Naive B cell (primary cell): ENCODE measurements at regions not wholly inside any gene's neighbourhood (a gene's known extent, or its start where the extent isn't known, plus 50 kb on each side); places are given as distances from the start of the nearest gene placed in this dataset.
A peak's percentile ranks its signal among the peaks of the same experiment; 100 is the strongest.

Source experiments
- ATAC-seq, 2 donors: fragments of 150-1000 bp; cut with Tn5 transposase; 2 replicates each; pipeline ENCODE4 v1.10.0; 2021; ENCODE audit warnings: low read depth in 2 of 2, mild to moderate bottlenecking in 2 of 2, moderate library complexity in 2 of 2
- DNase-seq: peaks from one replicate; pipeline ENCODE4 v3.0.0; 2022
- H3K27ac Mint-ChIP-seq, 6 donors: one replicate each; pipeline ENCODE4 v1.8.0; 2020 to 2022; ENCODE audit warnings: mild to moderate bottlenecking in 6 of 6, mixed read lengths in 6 of 6, moderate library complexity in 5 of 6, inconsistent platforms in 2 of 6
- H3K27me3 Mint-ChIP-seq, 3 donors: one replicate each; pipeline ENCODE4 v1.8.0; 2021 to 2022; ENCODE audit warnings: mixed read lengths in 3 of 3, mild to moderate bottlenecking in 1 of 3
- H3K36me3 Mint-ChIP-seq, 2 donors: one replicate each; pipeline ENCODE4 v1.8.0; 2020 to 2022; ENCODE audit warnings: mixed read lengths in 2 of 2, inconsistent platforms in 1 of 2, mild to moderate bottlenecking in 1 of 2
- H3K4me1 Mint-ChIP-seq, 3 donors: one replicate each; pipeline ENCODE4 v1.8.0; 2020 to 2022; ENCODE audit warnings: mixed read lengths in 3 of 3, inconsistent platforms in 1 of 3, mild to moderate bottlenecking in 1 of 3, moderate library complexity in 1 of 3
- H3K4me3 Mint-ChIP-seq, 8 donors: one replicate each; pipeline ENCODE4 v1.8.0; 2020 to 2022; ENCODE audit warnings: mild to moderate bottlenecking in 8 of 8, mixed read lengths in 8 of 8, moderate library complexity in 8 of 8, inconsistent platforms in 2 of 8
- H3K9me3 Mint-ChIP-seq, 7 donors: one replicate each; pipeline ENCODE4 v1.8.0; 2020 to 2022; ENCODE audit warnings: mixed read lengths in 7 of 7, mild to moderate bottlenecking in 5 of 7, inconsistent platforms in 2 of 7, moderate library complexity in 1 of 7

DNA sequence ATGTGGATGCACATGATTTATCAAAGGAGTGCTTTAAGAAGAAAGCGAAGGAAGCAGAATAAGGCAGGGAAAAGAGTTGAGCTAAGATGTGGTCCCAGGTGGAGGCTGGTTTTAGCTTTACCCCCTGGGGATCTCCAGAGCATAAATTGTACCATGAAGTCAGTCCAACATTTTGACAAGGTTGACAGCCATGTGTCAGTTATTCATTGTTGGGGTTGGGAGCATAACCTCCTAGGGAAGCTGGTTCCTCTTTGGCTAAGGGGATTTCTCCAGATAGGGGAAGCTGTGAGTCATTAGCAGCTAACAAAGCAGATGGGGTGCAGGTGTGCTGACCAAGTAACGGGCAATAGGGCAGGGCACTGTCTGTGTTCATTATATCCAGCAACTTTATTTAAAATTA is 123.7 kb upstream of the IGSF10 start:
- Mint-ChIP-seq H3K4me1 (peaks cover 0 to 4% (median 0%) of the 10 kb centered on the region in 3 donors), H3K36me3 (peaks cover 0 to 4% of the 10 kb centered on the region in 2 donors), H3K9me3 (peaks cover 0 to 5% (median 0%) of the 10 kb centered on the region in 7 donors), H3K4me3 (no peak overlapping the region), H3K27me3 (no peaks in the 10 kb centered on the region), H3K27ac (no peak overlapping the region)
- no peak for DNase-seq
- ATAC-seq, result peak in 1 of 2 donors; percentile 45

DNA sequence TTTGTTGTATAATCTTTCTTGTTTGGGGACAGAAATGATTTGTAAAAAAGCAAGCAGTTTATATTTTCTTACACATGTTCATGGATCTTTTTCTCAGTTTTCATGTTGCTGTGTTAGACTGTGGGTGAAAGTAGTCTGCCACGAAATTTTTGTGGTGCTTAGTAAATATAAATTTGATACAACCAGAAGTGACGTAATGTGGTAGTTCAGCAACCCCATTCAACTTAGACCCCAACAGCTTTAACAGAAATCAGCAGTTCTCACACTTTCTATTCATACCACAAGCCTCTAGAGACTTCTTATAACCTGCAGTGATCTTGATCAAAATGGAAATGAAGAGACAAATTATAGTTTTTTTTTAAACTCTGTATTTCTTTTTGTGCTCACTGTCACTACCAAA is 120.2 kb upstream of the IGSF10 start:
- H3K4me1 Mint-ChIP-seq, result peaks cover 0 to 4% (median 0%) of the 10 kb centered on the region in 3 donors
- no peak overlapping the region for H3K27ac Mint-ChIP-seq
- no peak overlapping the region for H3K4me3 Mint-ChIP-seq
- H3K27me3 Mint-ChIP-seq, result no peaks in the 10 kb centered on the region
- no peak for ATAC-seq
- H3K9me3 Mint-ChIP-seq, result peaks cover 0 to 5% (median 0%) of the 10 kb centered on the region in 7 donors
- DNase-seq, result no peak
- no peaks in the 10 kb centered on the region for H3K36me3 Mint-ChIP-seq

DNA sequence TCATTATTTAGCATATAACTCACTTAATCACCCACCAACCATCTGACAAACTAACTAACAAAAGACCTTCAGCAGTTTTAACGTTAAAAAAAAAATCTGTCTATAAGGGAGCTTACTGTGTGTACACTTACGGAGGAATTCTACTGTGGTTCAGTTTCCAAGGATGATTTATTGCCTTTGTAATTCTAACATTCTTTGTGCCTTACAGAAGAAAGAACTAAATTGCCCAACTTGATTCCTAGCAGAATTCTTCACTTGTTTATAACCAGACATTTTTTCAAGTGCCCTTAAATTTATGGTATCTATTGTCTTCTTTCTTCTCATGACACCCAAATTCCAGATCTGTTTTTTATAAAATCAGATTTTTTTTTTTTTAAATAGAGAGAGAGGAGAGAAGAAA is 119.7 kb upstream of the IGSF10 start:
- Mint-ChIP-seq H3K9me3 (peaks cover 0 to 5% (median 0%) of the 10 kb centered on the region in 7 donors), H3K27ac (no peak overlapping the region), H3K36me3 (no peaks in the 10 kb centered on the region), H3K27me3 (no peaks in the 10 kb centered on the region), H3K4me1 (peaks cover 0 to 4% (median 0%) of the 10 kb centered on the region in 3 donors), H3K4me3 (no peak overlapping the region)
- ATAC-seq (no peak), DNase-seq (no peak)

DNA sequence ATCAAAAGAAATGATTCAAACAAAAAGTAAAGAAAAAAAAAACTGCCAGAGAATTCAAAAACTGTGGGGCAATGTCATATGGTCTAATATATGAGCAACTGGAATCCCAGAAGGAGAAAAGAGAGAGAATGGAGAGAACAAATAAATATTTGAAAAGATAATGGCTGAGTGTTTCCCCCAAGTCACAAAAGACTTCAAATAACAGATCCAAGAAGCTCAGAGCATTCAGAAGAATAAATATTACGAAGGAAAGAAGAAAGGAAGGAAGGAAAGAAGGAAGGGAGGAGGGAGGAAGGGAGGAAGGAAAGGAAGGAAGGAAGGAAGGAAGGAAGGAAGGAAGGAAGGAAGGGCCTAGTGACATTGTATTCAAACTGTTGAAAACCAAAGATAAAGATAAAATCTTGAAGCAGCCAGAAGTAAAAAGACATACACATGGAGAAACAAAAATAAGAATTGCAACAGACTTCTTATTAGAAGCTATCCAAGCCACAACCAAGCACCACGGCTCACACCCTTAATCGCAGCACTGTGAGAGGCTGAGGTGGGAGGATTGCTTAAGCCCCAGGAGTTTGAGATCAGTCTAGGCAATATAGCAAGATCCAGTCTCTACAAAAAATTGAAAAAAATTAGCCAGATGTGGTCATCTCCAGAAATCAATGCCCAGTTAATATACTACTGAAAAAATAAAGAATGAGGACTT is 118.9 kb upstream of the IGSF10 start:
- DNase-seq (no peak), ATAC-seq (no peak)
- H3K27ac Mint-ChIP-seq, result no peak overlapping the region
- H3K4me1 Mint-ChIP-seq, result peaks cover 0 to 4% (median 0%) of the 10 kb centered on the region in 3 donors
- H3K9me3 Mint-ChIP-seq, result peaks cover 0 to 5% (median 0%) of the 10 kb centered on the region in 7 donors
- no peak overlapping the region for H3K4me3 Mint-ChIP-seq
- no peaks in the 10 kb centered on the region for H3K36me3 Mint-ChIP-seq
- no peaks in the 10 kb centered on the region for H3K27me3 Mint-ChIP-seq

DNA sequence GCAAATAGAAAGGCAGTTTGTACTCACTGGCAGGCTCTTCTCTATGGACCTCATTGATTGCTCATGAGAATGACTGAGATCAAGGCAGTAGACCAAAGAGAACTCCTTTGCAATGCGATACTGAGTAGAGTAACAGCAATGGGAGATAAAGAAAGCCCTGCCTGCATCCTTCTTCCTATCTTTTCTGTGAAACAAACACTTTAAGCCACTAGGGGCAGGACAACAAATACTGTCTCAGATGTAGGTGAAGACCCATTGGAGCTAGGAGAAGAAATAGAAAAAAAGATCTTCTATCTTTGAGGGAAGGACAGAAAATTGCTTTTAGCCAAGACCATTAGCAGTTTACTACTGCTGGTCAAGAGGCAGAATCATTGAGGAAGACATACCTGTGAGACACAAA is 117.6 kb upstream of the IGSF10 start:
- Mint-ChIP-seq H3K4me1 (no peaks in the 10 kb centered on the region), H3K4me3 (no peak overlapping the region)

DNA sequence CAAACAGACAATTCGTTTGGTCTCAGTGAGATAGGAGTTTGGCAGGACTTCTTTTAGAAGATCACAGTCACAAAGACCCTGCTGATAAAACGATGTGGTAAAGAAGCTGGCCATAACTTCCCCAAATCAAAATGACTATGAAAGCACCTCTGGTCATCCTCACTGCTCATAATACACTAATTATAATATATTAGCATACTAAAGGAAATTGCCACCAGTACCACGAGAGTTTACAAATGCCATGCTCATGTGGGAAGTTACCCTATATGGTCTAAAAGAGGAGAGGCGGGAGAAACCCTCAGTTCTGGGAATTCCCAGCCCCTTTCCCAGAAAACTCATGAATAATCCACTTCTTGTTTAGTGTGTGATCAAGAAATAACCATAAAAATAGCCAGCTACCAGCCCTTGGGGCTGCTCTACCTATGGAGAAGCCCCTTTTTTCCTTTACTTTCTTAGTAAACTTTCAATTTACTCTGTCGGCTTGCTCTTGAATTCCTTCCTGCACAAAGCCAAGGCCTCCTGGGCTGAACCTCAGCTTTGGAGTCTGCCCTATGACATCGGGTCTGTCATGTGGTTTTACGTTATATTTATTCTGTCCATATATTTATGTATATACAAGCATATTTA is 115.8 kb upstream of the IGSF10 start:
- Mint-ChIP-seq H3K27me3 (no peaks in the 10 kb centered on the region), H3K4me1 (no peaks in the 10 kb centered on the region), H3K4me3 (no peak overlapping the region), H3K36me3 (no peaks in the 10 kb centered on the region), H3K27ac (no peak overlapping the region), H3K9me3 (peaks cover 0 to 5% (median 0%) of the 10 kb centered on the region in 7 donors)
- ATAC-seq, result no peak
- no peak for DNase-seq

More for the DNA sequence above, 117.6 kb upstream of the IGSF10 start:
- Mint-ChIP-seq H3K27me3 (no peaks in the 10 kb centered on the region), H3K27ac (no peak overlapping the region), H3K9me3 (peaks cover 0 to 5% (median 0%) of the 10 kb centered on the region in 7 donors), H3K36me3 (no peaks in the 10 kb centered on the region)
- ATAC-seq, result no peak
- no peak for DNase-seq

DNA sequence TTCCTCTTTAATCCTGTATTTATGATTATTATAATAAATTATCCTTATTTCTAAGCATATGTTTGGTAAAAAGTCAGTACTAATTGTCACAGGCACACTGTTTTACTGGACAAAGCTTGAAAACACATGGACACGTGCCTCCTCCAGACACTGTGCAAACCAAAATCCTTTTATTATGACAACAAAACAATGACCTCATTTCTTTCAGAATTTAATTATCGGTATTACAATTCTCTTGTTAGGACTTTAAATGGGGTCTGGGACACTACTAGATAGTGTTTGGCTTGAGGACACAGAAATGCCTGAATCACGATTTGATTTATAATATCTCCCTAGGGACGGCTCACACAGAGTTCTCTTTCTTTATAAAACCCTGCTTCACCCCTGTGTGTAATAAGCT is 107.3 kb upstream of the IGSF10 start:
- no peak overlapping the region for H3K27ac Mint-ChIP-seq
- H3K36me3 Mint-ChIP-seq, result no peaks in the 10 kb centered on the region
- H3K9me3 Mint-ChIP-seq, result peaks cover 0 to 7% (median 0%) of the 10 kb centered on the region in 7 donors
- no peaks in the 10 kb centered on the region for H3K27me3 Mint-ChIP-seq
- ATAC-seq (no peak), DNase-seq (no peak)
- no peak overlapping the region for H3K4me3 Mint-ChIP-seq
- no peaks in the 10 kb centered on the region for H3K4me1 Mint-ChIP-seq

DNA sequence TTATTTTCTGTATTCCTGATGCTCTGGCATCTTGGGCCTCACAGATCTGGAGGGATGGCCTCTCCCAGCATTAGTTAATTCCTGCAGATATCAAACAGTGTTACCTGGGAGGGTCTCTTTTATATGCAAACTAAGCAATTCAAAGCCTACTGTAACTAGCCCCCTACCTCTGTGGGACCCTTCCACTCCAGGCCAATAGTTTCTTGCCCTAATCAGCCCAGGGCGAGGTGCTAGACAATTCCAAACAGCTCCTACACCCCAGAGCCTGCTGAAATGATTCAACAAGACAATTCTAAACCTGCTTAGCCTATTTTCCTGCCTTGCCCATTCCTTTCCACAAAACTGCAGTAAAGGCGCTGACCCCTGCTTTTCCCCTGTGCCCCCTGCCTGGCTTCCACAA is 106.6 kb upstream of the IGSF10 start:
- DNase-seq (no peak), ATAC-seq (no peak)
- H3K4me3 Mint-ChIP-seq, result no peak overlapping the region
- no peaks in the 10 kb centered on the region for H3K4me1 Mint-ChIP-seq
- no peaks in the 10 kb centered on the region for H3K27me3 Mint-ChIP-seq
- no peaks in the 10 kb centered on the region for H3K36me3 Mint-ChIP-seq
- no peak overlapping the region for H3K27ac Mint-ChIP-seq
- H3K9me3 Mint-ChIP-seq, result peaks cover 0 to 7% (median 0%) of the 10 kb centered on the region in 7 donors

DNA sequence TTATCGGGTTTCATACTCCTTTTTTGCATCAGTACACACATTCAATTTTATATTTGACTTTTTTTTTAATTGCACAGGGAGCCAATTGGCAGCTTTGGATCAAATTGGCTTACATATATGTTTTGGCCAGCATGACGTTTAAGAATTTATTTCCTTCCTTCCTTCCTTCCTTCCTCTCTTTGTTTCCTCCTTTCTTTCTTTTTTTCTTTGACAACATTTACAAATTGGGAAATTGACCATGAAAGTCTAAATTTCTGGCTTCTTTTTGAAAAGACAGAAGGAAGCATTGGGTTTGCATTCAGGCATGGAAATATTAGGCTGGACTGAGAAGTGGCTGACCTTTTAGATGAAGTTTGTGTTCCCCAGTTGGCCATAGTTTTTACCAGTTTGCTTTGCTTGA is 103.4 kb upstream of the IGSF10 start:
- DNase-seq, result no peak
- ATAC-seq, result no peak
- Mint-ChIP-seq H3K36me3 (no peaks in the 10 kb centered on the region), H3K4me1 (no peaks in the 10 kb centered on the region), H3K27ac (no peak overlapping the region), H3K9me3 (no peaks in the 10 kb centered on the region), H3K27me3 (no peaks in the 10 kb centered on the region), H3K4me3 (no peak overlapping the region)

DNA sequence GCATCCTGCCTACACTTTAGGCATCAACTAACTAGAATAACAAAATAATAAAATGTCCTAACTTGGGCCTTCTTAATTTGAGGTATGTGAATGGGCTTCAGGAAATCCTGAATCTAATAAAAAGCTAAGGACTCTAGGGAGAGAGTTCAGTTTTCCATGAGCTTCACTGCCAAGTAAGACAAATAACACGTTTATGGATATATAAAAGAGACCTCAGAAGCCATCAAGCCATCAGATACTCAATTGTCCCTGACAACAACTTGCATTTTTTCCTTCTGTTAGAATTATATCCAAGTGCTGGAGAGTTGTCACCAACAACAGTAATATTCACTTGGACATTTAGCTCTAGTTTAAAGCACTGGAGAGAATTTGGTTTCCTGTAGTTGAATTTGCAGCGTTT is 102.4 kb upstream of the IGSF10 start:
- Mint-ChIP-seq H3K27ac (no peak overlapping the region), H3K27me3 (no peaks in the 10 kb centered on the region), H3K4me1 (no peaks in the 10 kb centered on the region), H3K36me3 (no peaks in the 10 kb centered on the region), H3K9me3 (no peaks in the 10 kb centered on the region), H3K4me3 (no peak overlapping the region)
- ATAC-seq, result no peak
- DNase-seq, result no peak

DNA sequence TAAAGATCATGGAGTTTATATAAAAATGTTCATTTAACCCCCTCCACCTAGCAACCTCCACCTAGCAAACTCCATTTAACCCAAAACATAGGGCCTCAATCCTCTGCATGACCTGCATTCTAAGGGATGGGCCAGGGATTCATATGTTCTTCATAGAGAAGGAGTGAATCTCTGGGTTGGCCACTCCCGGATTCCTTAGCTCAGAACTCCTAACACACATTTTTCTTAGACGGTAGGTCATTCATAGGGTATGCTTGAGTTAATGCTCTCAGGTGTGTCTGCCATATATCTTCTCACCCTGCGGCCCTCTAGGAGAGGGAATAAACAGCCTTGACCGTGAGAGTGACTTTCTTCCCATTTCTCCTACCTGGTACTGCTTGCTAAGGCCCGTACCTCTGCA is 102.0 kb upstream of the IGSF10 start:
- Mint-ChIP-seq H3K27ac (no peak overlapping the region), H3K36me3 (no peaks in the 10 kb centered on the region), H3K4me3 (no peak overlapping the region), H3K4me1 (no peaks in the 10 kb centered on the region), H3K9me3 (no peaks in the 10 kb centered on the region), H3K27me3 (no peaks in the 10 kb centered on the region)
- no peak for DNase-seq
- no peak for ATAC-seq

DNA sequence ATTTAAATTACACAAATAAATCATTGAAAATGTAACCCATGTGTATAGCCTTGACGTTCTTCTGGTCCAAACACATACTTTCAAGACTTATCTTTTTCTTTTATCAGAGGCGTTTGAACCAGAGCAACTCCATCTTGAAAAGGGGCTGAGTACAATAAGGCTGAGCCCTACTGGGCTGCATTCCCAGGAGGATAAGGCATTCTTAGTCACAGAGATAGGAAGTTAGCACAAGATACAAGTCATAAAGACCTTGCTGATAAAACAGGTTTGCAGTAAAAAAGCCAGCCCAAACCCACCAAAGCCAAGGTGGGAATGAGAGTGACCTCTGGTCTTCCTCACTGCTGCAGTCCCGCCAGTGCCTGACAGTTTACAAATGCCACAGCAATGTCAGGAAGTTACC is 101.0 kb upstream of the IGSF10 start:
- no peak overlapping the region for H3K27ac Mint-ChIP-seq
- no peaks in the 10 kb centered on the region for H3K4me1 Mint-ChIP-seq
- H3K9me3 Mint-ChIP-seq, result no peaks in the 10 kb centered on the region
- no peak for ATAC-seq
- no peak overlapping the region for H3K4me3 Mint-ChIP-seq
- no peaks in the 10 kb centered on the region for H3K27me3 Mint-ChIP-seq
- DNase-seq, result no peak
- no peaks in the 10 kb centered on the region for H3K36me3 Mint-ChIP-seq

DNA sequence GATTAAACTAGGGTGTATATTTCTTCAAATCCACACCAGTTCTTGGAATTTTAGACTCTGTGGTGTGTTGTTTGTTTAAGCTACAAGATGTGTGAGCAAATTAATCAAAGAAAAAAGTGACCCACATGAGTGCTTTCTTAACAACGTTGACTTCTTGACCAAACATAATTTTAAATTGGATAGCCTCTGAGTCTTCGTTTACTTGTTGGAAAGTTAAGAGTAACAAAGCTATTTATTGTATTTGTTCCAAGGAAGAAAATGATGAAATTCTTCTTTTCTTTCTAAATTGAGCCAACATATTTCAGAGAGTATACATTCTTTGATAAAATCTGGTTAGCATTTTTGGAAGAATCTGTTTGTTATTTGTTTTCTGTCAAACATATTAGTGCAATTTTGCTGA is 99.9 kb upstream of the IGSF10 start:
- H3K36me3 Mint-ChIP-seq, result no peaks in the 10 kb centered on the region
- DNase-seq (no peak), ATAC-seq (no peak)
- H3K4me3 Mint-ChIP-seq, result no peak overlapping the region
- H3K4me1 Mint-ChIP-seq, result no peaks in the 10 kb centered on the region
- H3K27me3 Mint-ChIP-seq, result no peaks in the 10 kb centered on the region
- H3K9me3 Mint-ChIP-seq, result no peaks in the 10 kb centered on the region
- H3K27ac Mint-ChIP-seq, result no peak overlapping the region

DNA sequence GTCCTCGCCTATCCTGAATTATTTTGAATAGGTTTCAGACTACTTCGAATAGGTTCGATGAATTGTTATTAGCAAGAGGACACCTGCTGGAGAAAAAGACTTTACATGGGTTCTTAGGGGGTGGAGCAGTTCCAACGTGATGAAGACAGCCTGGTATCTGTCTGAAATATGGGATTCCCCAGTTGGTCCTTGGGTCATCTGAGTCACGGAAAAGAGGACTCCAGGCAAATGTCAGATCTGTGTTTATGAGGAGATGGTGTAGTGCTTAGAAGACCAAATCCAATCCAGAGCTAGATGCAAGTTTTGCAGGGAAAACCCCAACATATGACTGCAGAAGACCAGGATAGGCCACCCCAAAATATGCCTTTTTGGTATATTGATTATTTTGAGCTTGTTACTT is 98.9 kb upstream of the IGSF10 start:
- no peaks in the 10 kb centered on the region for H3K36me3 Mint-ChIP-seq
- H3K9me3 Mint-ChIP-seq, result no peaks in the 10 kb centered on the region
- ATAC-seq, result no peak
- H3K27ac Mint-ChIP-seq, result no peak overlapping the region
- no peaks in the 10 kb centered on the region for H3K27me3 Mint-ChIP-seq
- no peak for DNase-seq
- no peaks in the 10 kb centered on the region for H3K4me1 Mint-ChIP-seq
- no peak overlapping the region for H3K4me3 Mint-ChIP-seq
